Kidney epithelial cell (primary cell): ENCODE measurements at regions not wholly inside any gene's neighbourhood (a gene's known extent, or its start where the extent isn't known, plus 50 kb on each side); places are given as distances from the start of the nearest gene placed in this dataset.
A peak's percentile ranks its signal among the peaks of the same experiment; 100 is the strongest.

ENCODE experiments used
- DNase-seq: peaks from one replicate; pipeline ENCODE4 v3.0.0-alpha.2; 2010; ENCODE audit warnings: low read depth
- H3K27me3 ChIP-seq: 2 replicates; pipeline ENCODE4 v1.6.0; 2011; ENCODE audit warnings: low read length; ENCODE audit not compliant: control insufficient read depth, insufficient read depth
- H3K36me3 ChIP-seq: 2 replicates; pipeline ENCODE4 v1.5.1; 2011; ENCODE audit warnings: low read length; ENCODE audit not compliant: control insufficient read depth, insufficient read depth
- H3K4me3 ChIP-seq: 2 replicates; pipeline ENCODE4 v1.5.1; 2011; ENCODE audit warnings: low read depth, mild to moderate bottlenecking, control low read depth, low read length
- TF ChIP-seq, protein P1 (sequence below): IDR thresholded peaks from 2 replicates; pipeline ENCODE4 v1.5.1; 2011; ENCODE audit warnings: mild to moderate bottlenecking, moderate library complexity, low read length, control low read depth, inconsistent platforms; ENCODE audit not compliant: insufficient read depth, poor library complexity, severe bottlenecking

DNA sequence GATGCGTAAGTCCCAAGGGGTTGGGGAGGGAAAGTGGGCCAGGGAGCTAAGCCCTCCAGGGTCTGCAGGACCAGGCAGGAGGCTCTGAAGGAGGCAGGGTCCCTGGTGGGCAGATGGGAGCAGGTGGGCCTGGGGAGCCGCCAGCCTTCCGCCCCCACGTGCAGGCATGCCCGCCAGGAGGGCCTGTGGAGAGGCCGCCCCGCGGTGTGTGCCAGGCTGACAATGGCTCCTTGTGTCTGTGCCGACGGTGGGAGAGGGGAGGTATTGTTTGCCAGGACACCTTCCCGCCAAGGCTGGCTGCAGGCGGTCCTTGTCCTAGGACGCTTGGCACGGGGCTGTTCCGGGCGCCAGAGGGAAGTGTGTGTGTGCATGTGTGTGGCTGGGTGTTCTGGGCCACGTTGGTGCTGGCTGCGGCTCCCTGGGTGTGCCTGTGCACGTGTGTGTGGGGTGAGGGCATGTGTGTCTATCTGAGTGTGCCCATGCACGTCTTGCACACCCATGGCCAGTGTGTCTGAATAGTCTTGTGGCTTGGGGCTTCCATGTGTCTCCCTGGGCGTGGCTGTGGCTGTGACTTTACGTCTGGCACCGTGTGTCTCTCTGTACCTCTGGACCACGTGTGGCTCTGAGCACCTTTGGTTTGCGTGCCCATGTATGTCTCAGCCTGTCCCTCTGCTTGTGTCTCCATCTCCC, 153.0 kb downstream of the CEBPB start:
- TF ChIP-seq, protein P1, sequence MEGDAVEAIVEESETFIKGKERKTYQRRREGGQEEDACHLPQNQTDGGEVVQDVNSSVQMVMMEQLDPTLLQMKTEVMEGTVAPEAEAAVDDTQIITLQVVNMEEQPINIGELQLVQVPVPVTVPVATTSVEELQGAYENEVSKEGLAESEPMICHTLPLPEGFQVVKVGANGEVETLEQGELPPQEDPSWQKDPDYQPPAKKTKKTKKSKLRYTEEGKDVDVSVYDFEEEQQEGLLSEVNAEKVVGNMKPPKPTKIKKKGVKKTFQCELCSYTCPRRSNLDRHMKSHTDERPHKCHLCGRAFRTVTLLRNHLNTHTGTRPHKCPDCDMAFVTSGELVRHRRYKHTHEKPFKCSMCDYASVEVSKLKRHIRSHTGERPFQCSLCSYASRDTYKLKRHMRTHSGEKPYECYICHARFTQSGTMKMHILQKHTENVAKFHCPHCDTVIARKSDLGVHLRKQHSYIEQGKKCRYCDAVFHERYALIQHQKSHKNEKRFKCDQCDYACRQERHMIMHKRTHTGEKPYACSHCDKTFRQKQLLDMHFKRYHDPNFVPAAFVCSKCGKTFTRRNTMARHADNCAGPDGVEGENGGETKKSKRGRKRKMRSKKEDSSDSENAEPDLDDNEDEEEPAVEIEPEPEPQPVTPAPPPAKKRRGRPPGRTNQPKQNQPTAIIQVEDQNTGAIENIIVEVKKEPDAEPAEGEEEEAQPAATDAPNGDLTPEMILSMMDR: no peak
- no peaks in the 10 kb centered on the region for H3K36me3 ChIP-seq

DNA sequence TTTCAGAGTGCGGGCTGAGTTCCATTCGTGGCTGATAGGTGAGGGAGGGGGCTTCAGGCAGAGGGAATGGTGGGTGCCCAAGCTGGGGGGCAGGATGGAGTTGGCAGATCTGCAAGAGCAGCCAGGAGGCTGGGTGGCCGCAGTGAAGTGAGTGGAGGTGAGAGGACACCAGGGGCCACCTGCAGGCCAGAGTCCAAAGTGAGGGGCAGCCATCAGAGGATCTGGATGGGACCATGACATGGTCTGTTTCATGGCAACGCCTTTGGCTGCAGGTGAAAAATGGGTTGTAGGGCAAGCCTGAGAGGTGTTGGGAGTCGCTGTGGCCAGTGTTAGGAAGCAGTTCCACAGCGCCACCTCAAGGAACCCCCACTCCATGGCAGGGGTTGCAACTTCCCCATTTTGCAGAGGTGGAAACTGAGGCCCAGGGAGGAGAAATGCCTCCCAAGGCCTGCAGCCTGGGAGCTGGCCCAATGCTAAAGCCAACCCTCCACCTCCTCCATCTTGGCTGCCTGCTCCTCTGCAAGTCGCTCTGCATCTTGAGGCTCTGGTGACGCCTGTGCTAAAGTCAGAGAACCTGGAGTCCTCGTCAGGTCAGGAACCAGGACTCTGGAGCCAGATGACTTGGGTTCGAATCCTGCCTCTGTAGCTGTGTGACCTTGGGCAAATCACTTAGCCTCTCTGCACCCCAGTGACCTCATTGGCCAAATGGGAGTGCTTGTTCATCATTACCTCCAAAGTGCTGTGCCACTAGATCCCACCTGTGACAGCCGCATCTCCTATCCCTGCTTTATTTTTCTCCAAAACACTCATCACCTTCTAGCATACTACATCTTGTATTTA, 153.8 kb downstream of the CEBPB start:
- no peaks in the 10 kb centered on the region for H3K27me3 ChIP-seq
- no peaks in the 10 kb centered on the region for H3K36me3 ChIP-seq
- TF ChIP-seq, protein P1: peak; percentile 7
- H3K4me3 ChIP-seq: no peak overlapping the region
- no peak for DNase-seq

More for the DNA sequence above, 153.0 kb downstream of the CEBPB start:
- no peaks in the 10 kb centered on the region for H3K27me3 ChIP-seq
- DNase-seq: no peak
- no peak overlapping the region for H3K4me3 ChIP-seq

DNA sequence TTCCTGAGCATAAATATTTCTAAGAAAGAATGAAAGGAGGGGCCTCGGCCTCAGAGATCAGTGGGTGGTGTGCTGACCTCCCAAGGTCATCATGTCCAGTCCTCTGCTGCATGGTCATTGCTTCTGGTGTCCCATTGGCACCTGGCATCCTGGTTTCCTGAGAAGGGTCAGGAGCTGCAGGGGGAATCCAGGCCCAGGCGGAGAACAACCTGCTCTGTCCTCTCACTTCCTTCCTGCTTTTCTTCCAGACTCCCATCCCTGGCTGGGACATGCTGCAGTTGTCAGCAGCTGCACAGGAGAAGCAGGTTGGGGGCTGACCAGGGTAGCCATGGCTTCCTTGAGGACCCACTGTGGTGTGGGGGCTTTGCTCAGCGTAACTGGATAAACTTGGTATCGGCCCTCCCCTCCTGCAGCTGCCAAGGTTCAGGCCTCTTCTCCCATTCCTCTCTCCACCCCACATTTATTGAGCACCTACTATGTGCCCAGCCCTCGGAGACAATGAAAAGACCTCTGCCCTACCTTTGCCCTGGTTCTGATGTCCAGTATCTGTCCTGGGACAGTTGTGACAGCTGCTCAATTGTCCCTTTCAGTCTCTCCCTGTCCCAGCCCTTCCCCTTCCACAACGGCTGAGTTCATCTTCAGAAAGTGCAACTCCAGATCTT, 155.2 kb downstream of the CEBPB start:
- H3K36me3 ChIP-seq: no peaks in the 10 kb centered on the region
- TF ChIP-seq, protein P1: no peak
- no peak overlapping the region for H3K4me3 ChIP-seq
- no peak for DNase-seq
- H3K27me3 ChIP-seq: no peaks in the 10 kb centered on the region

DNA sequence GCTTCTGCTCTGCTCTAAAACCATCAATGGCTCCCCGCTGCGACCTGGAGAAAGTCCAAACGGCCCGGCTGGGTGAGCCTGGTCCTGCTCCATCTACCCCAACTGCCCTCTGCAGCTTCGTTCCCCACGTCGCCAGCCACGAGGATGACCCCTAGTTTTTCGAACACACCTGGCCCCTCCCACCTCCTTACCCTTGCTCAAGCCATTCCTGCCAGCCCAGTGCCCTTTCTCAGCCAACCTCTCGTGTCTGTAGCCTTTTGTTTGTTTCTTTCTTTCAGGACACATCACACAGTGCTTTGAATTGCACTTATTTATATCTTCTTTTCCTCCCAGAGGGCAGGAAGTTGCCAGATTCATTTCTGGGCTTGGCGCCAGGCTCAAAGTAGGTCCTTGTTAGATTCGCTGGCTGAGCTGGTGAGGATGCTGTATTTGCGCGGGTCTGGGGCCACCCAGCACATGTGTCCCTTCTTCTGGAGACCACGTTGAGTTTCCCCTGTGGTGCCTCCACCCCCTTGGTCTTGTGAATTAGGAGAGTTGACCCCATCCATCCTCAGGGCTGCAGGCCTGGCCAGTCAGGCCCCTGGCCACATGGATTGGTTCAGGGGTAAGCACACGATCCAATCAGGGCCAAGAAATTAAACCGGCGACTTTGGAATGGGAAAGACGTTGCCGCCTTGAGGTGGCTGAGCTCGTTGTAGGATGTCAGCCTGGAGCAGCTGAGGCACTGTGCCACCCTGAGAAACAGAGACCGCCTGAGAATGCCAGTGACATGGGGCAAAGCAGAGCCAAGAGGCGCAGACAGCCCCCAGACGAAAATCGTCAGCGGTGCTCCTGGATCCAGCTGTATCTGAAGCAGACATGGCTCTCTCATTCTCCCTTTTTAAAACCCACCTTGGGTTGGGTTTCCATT, 156.0 kb downstream of the CEBPB start:
- no peak for DNase-seq
- Histone ChIP-seq H3K27me3 (no peaks in the 10 kb centered on the region), H3K4me3 (no peak overlapping the region), H3K36me3 (no peaks in the 10 kb centered on the region)
- TF ChIP-seq, protein P1: no peak

DNA sequence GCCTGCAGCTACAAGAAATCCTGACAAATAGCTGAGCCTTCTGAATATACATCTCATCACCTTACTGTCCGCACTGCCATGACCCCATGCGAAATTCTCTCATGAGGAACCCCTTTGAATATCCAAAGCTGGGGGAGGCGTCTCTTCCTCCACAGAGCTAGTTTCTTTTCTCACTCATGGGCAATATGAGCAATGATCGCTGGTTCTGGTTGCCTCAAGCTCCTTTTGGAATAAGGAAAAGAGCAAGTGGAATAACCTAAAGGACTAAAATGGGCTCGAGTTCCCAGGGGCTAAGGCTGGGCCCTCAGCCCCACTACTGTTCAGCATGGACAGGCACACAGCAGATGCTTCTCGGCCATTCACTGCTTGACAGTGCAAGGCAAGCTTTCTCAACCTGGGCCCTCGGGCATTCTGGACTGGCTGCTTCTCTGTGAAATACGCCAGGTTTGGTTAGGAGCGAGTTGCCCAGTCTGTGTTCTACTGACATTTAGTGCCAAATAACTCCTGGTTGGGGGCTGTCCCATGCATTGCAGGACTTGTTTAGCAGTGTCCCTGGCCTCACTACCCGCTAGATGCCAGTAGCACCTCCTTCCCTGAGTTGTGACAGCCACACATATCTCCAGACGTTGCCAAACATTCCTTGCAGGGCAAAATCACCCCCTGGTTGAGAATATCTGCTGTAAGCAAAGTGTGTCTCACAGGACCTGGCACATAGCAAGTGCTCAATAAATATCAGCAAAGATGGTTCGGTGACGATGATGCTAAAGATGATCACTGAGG, 156.8 kb downstream of the CEBPB start:
- TF ChIP-seq, protein P1: no peak
- H3K4me3 ChIP-seq: no peak overlapping the region
- no peak for DNase-seq
- H3K27me3 ChIP-seq: no peaks in the 10 kb centered on the region
- H3K36me3 ChIP-seq: no peaks in the 10 kb centered on the region
